Spinal cord (tissue), 10 donors: ENCODE measurements at regions not wholly inside any gene's neighbourhood (a gene's known extent, or its start where the extent isn't known, plus 50 kb on each side); places are given as distances from the start of the nearest gene placed in this dataset. TPM values are rescaled to one million over a fixed set of nuclear protein-coding genes. Genes with fewer than 3 reads are reported as not detected.

ENCODE experiments used
- DNase-seq, 6 donors: peaks; one replicate each; pipeline versions ENCODE4 v3.0.0 to v3.0.0-alpha.2; 2013 to 2015; ENCODE audit warnings: low spot score in 6 of 6, low read depth in 4 of 6
- H3K27ac ChIP-seq: one replicate; pipeline ENCODE4 v1.5.1; 2013; ENCODE audit warnings: low read depth, low read length, control low read depth
- H3K27me3 ChIP-seq: one replicate; pipeline ENCODE4 v1.6.1; 2013; ENCODE audit warnings: low read length; ENCODE audit not compliant: control insufficient read depth, insufficient read depth
- H3K36me3 ChIP-seq: one replicate; pipeline ENCODE4 v1.6.1; 2013; ENCODE audit warnings: low read length; ENCODE audit not compliant: control insufficient read depth, insufficient read depth
- H3K4me1 ChIP-seq: one replicate; pipeline ENCODE4 v1.6.1; 2013; ENCODE audit warnings: low read length; ENCODE audit not compliant: control insufficient read depth, insufficient read depth
- H3K4me3 ChIP-seq: one replicate; pipeline ENCODE4 v1.5.1; 2013; ENCODE audit warnings: low read depth, low read length, control low read depth
- H3K9me3 ChIP-seq: one replicate; pipeline ENCODE4 v1.6.1; 2013; ENCODE audit warnings: low read length; ENCODE audit not compliant: control insufficient read depth, insufficient read depth
- WGBS: methylation state at CpG from one replicate; pipeline ENCODE4 v1.1.5; 2013; ENCODE audit warnings: missing lambda C conversion rate; ENCODE audit not compliant: insufficient coverage; 5-methylcytosine and 5-hydroxymethylcytosine counted together
- small RNA-seq: library from RNA; depleted of rRNA; stranded (forward); fragments of <200 nt; gene quantifications from one replicate; pipeline ENCODE3, GENCODE V24; 2014; ENCODE audit warnings: low replicate concordance
- donor health status: healthy.

DNA sequence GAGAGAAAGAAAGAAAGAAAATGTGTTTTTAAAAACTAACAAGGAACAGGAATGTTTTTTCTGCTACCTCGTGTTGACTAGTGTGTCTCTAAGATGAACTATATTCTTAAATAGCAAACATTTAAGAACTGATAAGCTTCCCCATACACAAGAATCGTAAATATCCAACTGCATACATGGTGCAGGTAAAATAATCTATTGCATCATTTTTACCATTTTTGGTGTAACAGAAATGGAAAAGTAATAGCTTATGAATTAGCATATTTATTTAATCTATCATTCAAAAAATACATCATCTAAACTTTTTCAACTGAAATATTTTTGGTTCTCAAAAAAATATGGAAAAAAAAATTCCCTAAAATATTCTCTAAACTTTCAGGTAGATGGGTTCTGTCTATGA, 59.7 kb upstream of the RAD23B start:
- no peak overlapping the region for H3K4me3 ChIP-seq
- no peak for DNase-seq
- no peaks in the 10 kb centered on the region for H3K9me3 ChIP-seq
- H3K27me3 ChIP-seq = no peaks in the 10 kb centered on the region
- no peak overlapping the region for H3K27ac ChIP-seq
- WGBS = no CpG with 5 or more reads among the region's 2 CpGs
- no peaks in the 10 kb centered on the region for H3K4me1 ChIP-seq
- no peaks in the 10 kb centered on the region for H3K36me3 ChIP-seq

DNA sequence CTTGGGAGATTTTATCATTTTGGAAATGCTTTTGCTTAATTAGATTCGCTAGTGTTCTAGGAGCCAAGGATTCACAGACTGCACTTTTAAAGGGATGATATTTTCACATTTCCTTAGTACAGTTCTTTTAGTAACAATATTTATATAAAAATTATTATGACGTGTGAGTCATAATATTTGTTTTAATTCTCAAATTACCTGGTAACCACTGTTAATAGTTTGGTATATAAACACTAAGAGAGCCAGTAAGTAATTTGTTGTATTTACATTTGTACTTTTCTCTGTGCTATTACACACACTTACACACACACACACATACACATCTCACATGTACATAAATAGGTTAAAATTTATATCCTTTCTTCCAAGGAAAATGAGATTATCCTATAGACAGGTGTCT, 58.8 kb upstream of the RAD23B start:
- no peak overlapping the region for H3K4me3 ChIP-seq
- no peaks in the 10 kb centered on the region for H3K36me3 ChIP-seq
- no peaks in the 10 kb centered on the region for H3K9me3 ChIP-seq
- H3K27ac ChIP-seq = no peak overlapping the region
- H3K27me3 ChIP-seq = no peaks in the 10 kb centered on the region
- WGBS = no CpG with 5 or more reads among the region's 2 CpGs
- DNase-seq = peak in 1 of 6 donors; percentile 26
- no peaks in the 10 kb centered on the region for H3K4me1 ChIP-seq

- no peak overlapping the region for H3K4me3 ChIP-seq
- H3K4me1 ChIP-seq = no peaks in the 10 kb centered on the region
- no peak for DNase-seq
- WGBS = no CpG with 5 or more reads among the region's 2 CpGs
- no peaks in the 10 kb centered on the region for H3K36me3 ChIP-seq
- H3K27me3 ChIP-seq = no peaks in the 10 kb centered on the region
- H3K9me3 ChIP-seq = no peaks in the 10 kb centered on the region
- H3K27ac ChIP-seq = no peak overlapping the region
Observed at GRCh38 chr9:107226421-107226820, 56.7 kb upstream of the RAD23B start.

DNA sequence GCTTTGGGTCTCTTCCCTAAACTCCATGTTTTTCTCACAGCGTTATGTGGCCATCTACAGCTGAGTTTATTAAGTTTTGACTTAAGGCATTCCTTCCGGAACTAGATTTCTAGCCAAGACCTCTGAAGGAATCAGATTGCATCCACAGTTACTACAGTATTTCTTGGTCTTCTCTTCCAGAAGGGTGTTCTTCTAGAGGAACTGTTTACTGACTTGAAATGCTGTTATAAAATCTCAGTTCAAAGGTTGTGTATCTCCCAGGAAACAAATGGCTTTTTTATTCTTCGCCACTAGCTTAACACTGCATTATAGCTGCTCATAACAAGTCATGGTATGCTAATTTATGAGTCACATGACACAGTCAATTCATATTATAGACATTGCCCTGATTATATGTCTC, 55.3 kb upstream of the RAD23B start:
- 100% methylated on average over 1 of the region's 3 CpGs for WGBS
- Histone ChIP-seq H3K9me3 (no peaks in the 10 kb centered on the region), H3K27me3 (no peaks in the 10 kb centered on the region), H3K4me1 (no peaks in the 10 kb centered on the region), H3K36me3 (no peaks in the 10 kb centered on the region), H3K27ac (no peak overlapping the region), H3K4me3 (no peak overlapping the region)
- peak in 1 of 6 donors; percentile 32 for DNase-seq

DNA sequence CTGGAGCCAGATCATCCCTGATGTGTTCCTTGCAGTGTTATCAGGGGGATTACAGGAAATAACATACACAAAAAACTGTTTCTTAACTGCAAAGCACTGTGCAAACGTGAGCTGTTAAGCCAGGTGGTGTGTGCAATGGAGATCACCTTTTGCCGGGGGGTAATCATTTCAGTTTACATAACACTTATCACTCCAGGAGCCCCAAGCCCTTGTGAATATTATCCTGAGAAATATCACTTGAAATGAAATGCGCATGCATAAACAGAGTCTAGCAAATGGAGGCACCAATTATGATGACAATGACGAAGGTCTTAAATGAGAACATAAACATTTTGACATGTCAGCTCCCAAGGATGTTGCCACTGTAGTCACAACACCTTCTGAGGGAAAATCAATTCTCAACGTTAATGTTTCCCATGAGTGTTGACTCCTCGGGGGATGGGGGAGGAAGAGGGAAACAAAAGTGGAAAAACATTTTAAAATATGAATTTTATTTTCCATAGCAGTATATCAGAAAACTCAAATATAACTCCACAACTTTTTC, 54.5 kb upstream of the RAD23B start:
- DNase-seq = peak in 2 of 6 donors; percentile 9 to 49
- no peak overlapping the region for H3K4me3 ChIP-seq
- H3K27me3 ChIP-seq = no peaks in the 10 kb centered on the region
- H3K4me1 ChIP-seq = no peaks in the 10 kb centered on the region
- H3K36me3 ChIP-seq = no peaks in the 10 kb centered on the region
- WGBS = 20% methylated on average over 1 of the region's 6 CpGs
- no peaks in the 10 kb centered on the region for H3K9me3 ChIP-seq
- no peak overlapping the region for H3K27ac ChIP-seq

DNA sequence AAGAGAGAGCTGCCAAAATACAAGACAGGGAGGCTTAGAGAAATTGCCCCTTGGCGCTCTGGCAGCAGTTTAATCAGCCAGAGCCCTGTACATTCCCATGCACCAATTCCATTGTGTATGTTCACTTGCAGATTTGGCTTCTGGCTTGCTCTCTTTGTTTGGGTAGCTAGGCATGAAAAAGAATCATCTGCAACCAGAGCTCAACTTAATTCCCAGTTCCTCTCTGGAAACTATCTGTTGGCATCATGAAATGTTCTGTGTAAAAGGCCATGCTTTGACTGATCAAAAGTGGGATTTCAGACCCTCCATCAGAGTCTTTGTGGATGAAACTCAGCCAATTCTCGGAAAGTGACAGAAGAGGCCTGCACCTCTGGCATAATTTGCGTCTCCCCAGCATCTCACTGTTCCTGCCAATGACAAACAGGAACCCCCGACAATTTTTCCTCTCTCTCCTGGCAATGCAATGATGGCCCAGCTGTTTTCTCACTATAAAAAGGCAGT, 53.8 kb upstream of the RAD23B start:
- DNase-seq = peak in 5 of 6 donors; percentile 62 to 95 (median 70)
- WGBS = 27% methylated on average over 3 of the region's 4 CpGs
- H3K27me3 ChIP-seq = no peaks in the 10 kb centered on the region
- no peaks in the 10 kb centered on the region for H3K36me3 ChIP-seq
- H3K9me3 ChIP-seq = no peaks in the 10 kb centered on the region
- no peak overlapping the region for H3K4me3 ChIP-seq
- no peaks in the 10 kb centered on the region for H3K4me1 ChIP-seq
- no peak overlapping the region for H3K27ac ChIP-seq

Small RNA genes in the stretch of these regions (small RNA-seq; reads per million reads assigned to genes)
- gene AL807761.1 = not detected
